HCT116 (cell line): ENCODE measurements at regions not wholly inside any gene's neighbourhood (a gene's known extent, or its start where the extent isn't known, plus 50 kb on each side); places are given as distances from the start of the nearest gene placed in this dataset.

ENCODE experiments used
- ATAC-seq: fragments of 200-7000 bp; cut with Tn5 transposase; 2 replicates; pipeline ENCODE4 v1.9.1; 2020; ENCODE audit warnings: mild to moderate bottlenecking, moderate library complexity
- BruUV-seq: library from RNA; stranded (reverse); fragments of 400-500 nt; replicated peaks from 2 replicates; lab custom pipeline; 2021; lab: Mats Ljungman, UMichigan
- CTCF ChIA-PET: fragments of 300-600 bp; sonication (Branson Sonifier 250); formaldehyde crosslinking; loops from one replicate; lab custom pipeline; 2021; ENCODE audit warnings: antibody characterized with exemption; lab: Charles Lee
- POLR2A ChIA-PET: fragments of 300-600, 350-600 bp; sonication (Branson Sonifier 250); formaldehyde crosslinking; loops from one replicate; lab custom pipeline; 2021; ENCODE audit warnings: antibody characterized with exemption; lab: Charles Lee
- RAD21 ChIA-PET, 2 experiments: fragments of 300-600 bp; sonication (Branson Sonifier 250); formaldehyde crosslinking; loops; one replicate each; lab custom pipeline; 2023; ENCODE audit warnings: low total read pairs in 2 of 2; ENCODE audit not compliant: uncharacterized antibody in 2 of 2, unreplicated experiment in 2 of 2, low non-redundant PET in 1 of 2; lab: Charles Lee
- DNase-seq: peaks from one replicate; pipeline ENCODE4 v3.0.0-alpha.2; 2010; ENCODE audit warnings: low read depth, low spot score
- H2AFZ ChIP-seq: fragments of 200-600 bp; shearing (Covaris generic), sonication (generic); 2 replicates; pipeline ENCODE4 v1.6.1; 2017; ENCODE audit warnings: low read depth, mixed run types, mixed read lengths, antibody characterized with exemption, low read length; ENCODE audit not compliant: poor library complexity, severe bottlenecking
- H3K27ac ChIP-seq: 2 replicates; pipeline ENCODE4 v1.5.1; 2012; ENCODE audit warnings: low read depth, low read length
- H3K27me3 ChIP-seq: fragments of 200-600 bp; sonication (generic); 2 replicates; pipeline ENCODE4 v1.6.1; 2016; ENCODE audit warnings: mixed run types, low read length, mixed read lengths; ENCODE audit not compliant: insufficient read depth
- H3K36me3 ChIP-seq, 2 experiments: fragments of 200-500 bp in 1 of 2; fragments of 200-600 bp in 1 of 2; sonication (Bioruptor generic) in 1 of 2; sonication (generic) in 1 of 2; 2 replicates each; pipeline versions ENCODE4 v1.5.1 to v1.6.1; 2014 to 2016; ENCODE audit warnings: low read length in 2 of 2, inconsistent platforms in 1 of 2, mixed read lengths in 1 of 2, mixed run types in 1 of 2; ENCODE audit not compliant: insufficient read depth in 2 of 2, control insufficient read depth in 1 of 2
- H3K4me1 ChIP-seq, 2 experiments: fragments of 200-600 bp in 1 of 2; sonication (generic) in 1 of 2; 2 replicates each; pipeline versions ENCODE4 v1.5.1 to v1.6.1; 2012 to 2017; ENCODE audit warnings: low read length in 2 of 2, inconsistent platforms in 1 of 2, mild to moderate bottlenecking in 1 of 2, mixed read lengths in 1 of 2, mixed run types in 1 of 2, moderate library complexity in 1 of 2; ENCODE audit not compliant: insufficient read depth in 2 of 2, control insufficient read depth in 1 of 2
- H3K4me2 ChIP-seq: fragments of 200-600 bp; sonication (generic); 2 replicates; pipeline ENCODE4 v1.6.1; 2017; ENCODE audit warnings: mixed run types, low read length, mixed read lengths
- H3K4me3 ChIP-seq, 2 experiments: fragments of 200-600 bp in 1 of 2; sonication (generic) in 1 of 2; replicated peaks in 1 of 2; 2 replicates each; pipeline ENCODE4 v1.5.1; 2011 to 2016; ENCODE audit warnings: low read length in 2 of 2, control low read depth in 1 of 2, low read depth in 1 of 2, mild to moderate bottlenecking in 1 of 2, mixed read lengths in 1 of 2, mixed run types in 1 of 2
- H3K79me2 ChIP-seq: fragments of 200-600 bp; sonication (generic); 2 replicates; pipeline ENCODE4 v1.6.1; 2017; ENCODE audit warnings: mild to moderate bottlenecking, mixed run types, low read length, moderate library complexity, mixed read lengths; ENCODE audit not compliant: insufficient read depth
- H3K9ac ChIP-seq: fragments of 200-600 bp; sonication (generic); 2 replicates; pipeline ENCODE4 v1.6.1; 2016; ENCODE audit warnings: low read length, mixed read lengths
- H3K9me2 ChIP-seq: fragments of 200-600 bp; sonication (generic), shearing (Covaris generic); 2 replicates; pipeline ENCODE4 v1.6.1; 2017; ENCODE audit warnings: mixed run types, mild to moderate bottlenecking, moderate library complexity; ENCODE audit not compliant: insufficient read depth
- H3K9me3 ChIP-seq, 2 experiments: fragments of 200-500 bp in 1 of 2; fragments of 200-600 bp in 1 of 2; sonication (Bioruptor generic) in 1 of 2; sonication (generic) in 1 of 2; 2 replicates each; pipeline ENCODE4 v1.6.1; 2014 to 2017; ENCODE audit warnings: low read length in 2 of 2, mixed read lengths in 2 of 2, inconsistent platforms in 1 of 2, low read depth in 1 of 2, mild to moderate bottlenecking in 1 of 2, mixed run types in 1 of 2, moderate library complexity in 1 of 2; ENCODE audit not compliant: control insufficient read depth in 1 of 2, insufficient read depth in 1 of 2
- H4K20me1 ChIP-seq: fragments of 200-600 bp; sonication (generic), shearing (Covaris generic); 2 replicates; pipeline ENCODE4 v1.6.1; 2017; ENCODE audit warnings: mixed run types, mild to moderate bottlenecking, moderate library complexity; ENCODE audit not compliant: insufficient read depth
- CBX3 ChIP-seq: IDR thresholded peaks from 2 replicates; pipeline ENCODE4 v1.6.1; 2012; ENCODE audit warnings: low read depth
- CEBPB ChIP-seq: IDR thresholded peaks from 2 replicates; pipeline ENCODE4 v1.6.1; 2012; ENCODE audit warnings: low read depth
- ELF1 ChIP-seq: IDR thresholded peaks from 2 replicates; pipeline ENCODE4 v1.6.1; 2012; ENCODE audit warnings: low read depth, borderline replicate concordance
- EZH2 ChIP-seq: fragments of 200-600 bp; sonication (generic); IDR thresholded peaks from 2 replicates; pipeline ENCODE4 v1.6.1; 2017; ENCODE audit warnings: antibody characterized with exemption, mixed run types
- EZH2phosphoT487 ChIP-seq: fragments of 200-600 bp; IDR thresholded peaks from 2 replicates; pipeline ENCODE4 v1.6.1; 2018; ENCODE audit warnings: antibody characterized with exemption, borderline replicate concordance
- FOSL1 ChIP-seq: IDR thresholded peaks from 2 replicates; pipeline ENCODE4 v1.6.1; 2012; ENCODE audit warnings: low read depth
- JUND ChIP-seq: IDR thresholded peaks from 2 replicates; pipeline ENCODE4 v1.6.1; 2012
- POLR2A ChIP-seq: IDR thresholded peaks from 2 replicates; pipeline ENCODE4 v1.7.0; 2011; ENCODE audit warnings: borderline replicate concordance; ENCODE audit not compliant: insufficient read depth, insufficient read length; ENCODE audit errors: extremely low read depth
- RAD21 ChIP-seq: IDR thresholded peaks from 2 replicates; pipeline ENCODE4 v1.6.1; 2012; ENCODE audit warnings: low read depth, mild to moderate bottlenecking
- REST ChIP-seq: IDR thresholded peaks from 2 replicates; pipeline ENCODE4 v1.6.1; 2012; ENCODE audit warnings: low read depth
- SIN3A ChIP-seq: IDR thresholded peaks from 2 replicates; pipeline ENCODE4 v1.6.1; 2012; ENCODE audit warnings: low read depth
- SP1 ChIP-seq: IDR thresholded peaks from 2 replicates; pipeline ENCODE4 v1.6.1; 2012; ENCODE audit warnings: low read depth
- SRF ChIP-seq: IDR thresholded peaks from 2 replicates; pipeline ENCODE4 v1.6.1; 2012; ENCODE audit warnings: low read depth
- TCF7L2 ChIP-seq: IDR thresholded peaks from 2 replicates; pipeline ENCODE4 v1.7.0; 2011; ENCODE audit warnings: borderline replicate concordance, inconsistent platforms; ENCODE audit not compliant: insufficient read depth, insufficient read length; ENCODE audit errors: extremely low read depth
- YY1 ChIP-seq: IDR thresholded peaks from 2 replicates; pipeline ENCODE4 v1.6.1; 2011; ENCODE audit warnings: low read length, low read depth, moderate library complexity, mild to moderate bottlenecking; ENCODE audit not compliant: insufficient replicate concordance; ENCODE audit errors: extremely low read depth
- ZFX ChIP-seq: fragments of 450-650 bp; IDR thresholded peaks from 2 replicates; pipeline ENCODE4 v1.6.1; 2017
- intact Hi-C: fragments of 100-400 bp; cut with micrococcal nuclease; formaldehyde crosslinking; loops from 2 replicates; pipeline ENCODE4 v1.10.0; 2022
- TF ChIP-seq, protein P1 (sequence below): IDR thresholded peaks from 2 replicates; pipeline ENCODE4 v1.6.1; 2012
- TF ChIP-seq, protein P2 (sequence below): IDR thresholded peaks from 2 replicates; pipeline ENCODE4 v1.6.1; 2011; ENCODE audit warnings: mild to moderate bottlenecking, low read length, moderate library complexity; ENCODE audit not compliant: insufficient replicate concordance; ENCODE audit errors: extremely low read depth

DNA sequence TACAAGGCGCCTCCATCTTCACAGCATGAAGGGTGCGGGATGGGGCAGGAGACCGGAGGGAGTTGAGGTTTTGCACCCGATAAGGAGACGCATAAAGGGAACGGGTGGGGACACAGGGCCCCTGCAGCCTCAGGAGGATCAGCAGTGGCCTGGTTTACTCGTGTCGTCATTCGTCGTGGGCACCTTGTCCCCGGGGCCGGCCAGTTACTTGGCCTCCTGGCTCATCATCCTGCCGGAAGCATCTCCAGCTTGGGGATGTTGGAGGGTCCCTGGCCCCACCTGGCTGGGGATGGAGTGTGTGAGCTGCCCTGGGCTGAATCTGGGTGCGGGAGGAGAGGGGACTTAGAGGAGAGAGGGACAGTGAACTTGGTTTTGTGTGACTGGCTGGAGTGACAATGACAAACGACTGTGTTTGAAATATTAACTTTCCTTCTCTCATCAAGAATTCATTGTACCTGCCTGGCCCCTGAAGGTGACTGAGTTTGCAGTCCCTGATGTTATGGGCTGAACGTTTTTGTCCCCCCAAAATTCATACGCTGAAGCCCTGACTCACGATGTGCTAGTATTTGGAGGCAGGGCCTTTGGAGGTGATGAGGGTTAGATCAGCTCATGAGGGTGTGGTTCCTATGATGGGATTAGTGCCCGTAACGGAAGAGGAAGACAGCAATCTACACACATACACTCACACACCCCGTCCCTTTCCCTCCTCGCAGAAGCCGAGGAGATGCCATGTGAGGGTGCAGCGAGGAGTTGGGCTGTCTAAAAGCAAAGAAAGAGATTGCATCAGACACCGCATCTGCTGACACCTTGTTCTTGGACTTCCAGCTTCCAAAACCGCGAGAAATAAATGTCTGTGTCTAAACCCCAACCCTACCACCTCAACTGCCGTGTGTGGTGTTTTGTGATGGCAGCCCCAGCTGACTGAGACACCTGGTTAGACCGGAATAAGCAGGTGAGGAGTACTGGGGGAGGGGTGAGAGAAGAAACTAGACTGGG, 65.0 kb upstream of the MAP3K4 start:
- Histone ChIP-seq H3K9me3 (no peaks in the 10 kb centered on the region), H3K27me3 (no peaks in the 10 kb centered on the region), H3K9me2 (no peaks in the 10 kb centered on the region), H3K4me1 (no peaks in the 10 kb centered on the region), H3K27ac (no peak overlapping the region), H4K20me1 (no peaks in the 10 kb centered on the region), H3K9ac (no peak overlapping the region), H3K79me2 (no peaks in the 10 kb centered on the region)
- ATAC-seq (no peak), DNase-seq (no peak)
- intact Hi-C loops, result no loop called here
- POLR2A ChIA-PET, result no interaction called here
- RAD21 ChIA-PET, result no interaction called here
- TF ChIP-seq ELF1 (no peak), CBX3 (no peak), YY1 (no peak), EZH2phosphoT487 (no peak), ZFX (no peak), TCF7L2 (no peak), RAD21 (no peak), CEBPB (no peak), SP1 (no peak), REST (no peak), JUND (no peak), EZH2 (no peak), POLR2A (no peak), SRF (no peak), FOSL1 (no peak), SIN3A (no peak)
- TF ChIP-seq, protein P1, sequence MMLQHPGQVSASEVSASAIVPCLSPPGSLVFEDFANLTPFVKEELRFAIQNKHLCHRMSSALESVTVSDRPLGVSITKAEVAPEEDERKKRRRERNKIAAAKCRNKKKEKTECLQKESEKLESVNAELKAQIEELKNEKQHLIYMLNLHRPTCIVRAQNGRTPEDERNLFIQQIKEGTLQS, result no peak
- TF ChIP-seq, protein P2, sequence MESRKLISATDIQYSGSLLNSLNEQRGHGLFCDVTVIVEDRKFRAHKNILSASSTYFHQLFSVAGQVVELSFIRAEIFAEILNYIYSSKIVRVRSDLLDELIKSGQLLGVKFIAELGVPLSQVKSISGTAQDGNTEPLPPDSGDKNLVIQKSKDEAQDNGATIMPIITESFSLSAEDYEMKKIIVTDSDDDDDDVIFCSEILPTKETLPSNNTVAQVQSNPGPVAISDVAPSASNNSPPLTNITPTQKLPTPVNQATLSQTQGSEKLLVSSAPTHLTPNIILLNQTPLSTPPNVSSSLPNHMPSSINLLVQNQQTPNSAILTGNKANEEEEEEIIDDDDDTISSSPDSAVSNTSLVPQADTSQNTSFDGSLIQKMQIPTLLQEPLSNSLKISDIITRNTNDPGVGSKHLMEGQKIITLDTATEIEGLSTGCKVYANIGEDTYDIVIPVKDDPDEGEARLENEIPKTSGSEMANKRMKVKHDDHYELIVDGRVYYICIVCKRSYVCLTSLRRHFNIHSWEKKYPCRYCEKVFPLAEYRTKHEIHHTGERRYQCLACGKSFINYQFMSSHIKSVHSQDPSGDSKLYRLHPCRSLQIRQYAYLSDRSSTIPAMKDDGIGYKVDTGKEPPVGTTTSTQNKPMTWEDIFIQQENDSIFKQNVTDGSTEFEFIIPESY, result no peak
- TF ChIP-seq, all 23 proteins: peak for 0
- Histone ChIP-seq H3K4me2 (no peak overlapping the region), H3K4me3 (no peak overlapping the region), H2AFZ (no peak overlapping the region), H3K36me3 (no peaks in the 10 kb centered on the region)
- no TSS peak for BruUV-seq
- CTCF ChIA-PET, result no interaction called here
